ENCODE measurements at regions not wholly inside any gene's neighbourhood (a gene's known extent, or its start where the extent isn't known, plus 50 kb on each side); places are given as distances from the start of the nearest gene placed in this dataset.

- DNase-seq (ENCODE audit: low read depth in 2 of 3, low spot score in 2 of 3), result no peak
Observed at GRCh38 chr13:22690756-22691155, 490.0 kb upstream of the SGCG start.

GRCh38 chr13:22693691-22694090 is 487.1 kb upstream of the SGCG start:
- DNase-seq (ENCODE audit: low read depth in 2 of 3, low spot score in 2 of 3), result no peak

- no peak for DNase-seq (ENCODE audit: low read depth in 2 of 3, low spot score in 2 of 3)
Observed at GRCh38 chr13:22696433-22696832, 484.3 kb upstream of the SGCG start.

GRCh38 chr13:22698467-22698866 is 482.3 kb upstream of the SGCG start:
- no peak for DNase-seq (ENCODE audit: low read depth in 2 of 3, low spot score in 2 of 3)

GRCh38 chr13:22700246-22700887 is 480.4 kb upstream of the SGCG start:
- no peak for DNase-seq (ENCODE audit: low read depth in 2 of 3, low spot score in 2 of 3)

- DNase-seq (ENCODE audit: low read depth in 2 of 3, low spot score in 2 of 3), result no peak
Observed at GRCh38 chr13:22703601-22704209, 477.1 kb upstream of the SGCG start.

- DNase-seq (ENCODE audit: low read depth in 2 of 3, low spot score in 2 of 3), result no peak
Observed at GRCh38 chr13:22707946-22708345, 472.8 kb upstream of the SGCG start.

- no peak for DNase-seq (ENCODE audit: low read depth in 2 of 3, low spot score in 2 of 3)
Observed at GRCh38 chr13:22717036-22717435, 463.7 kb upstream of the SGCG start.

- DNase-seq (ENCODE audit: low read depth in 2 of 3, low spot score in 2 of 3), result no peak
Observed at GRCh38 chr13:22726726-22727125, 454.1 kb upstream of the SGCG start.

- DNase-seq (ENCODE audit: low read depth in 2 of 3, low spot score in 2 of 3), result no peak
Observed at GRCh38 chr13:22735011-22735995, 445.5 kb upstream of the SGCG start.

- DNase-seq (ENCODE audit: low read depth in 2 of 3, low spot score in 2 of 3), result no peak
Observed at GRCh38 chr13:22736084-22736767, 444.6 kb upstream of the SGCG start.

- DNase-seq (ENCODE audit: low read depth in 2 of 3, low spot score in 2 of 3), result no peak
Observed at GRCh38 chr13:22736768-22737092, 444.0 kb upstream of the SGCG start.

GRCh38 chr13:22738357-22738756 is 442.4 kb upstream of the SGCG start:
- no peak for DNase-seq (ENCODE audit: low read depth in 2 of 3, low spot score in 2 of 3)

- DNase-seq (ENCODE audit: low read depth in 2 of 3, low spot score in 2 of 3), result no peak
Observed at GRCh38 chr13:22740264-22740663, 440.5 kb upstream of the SGCG start.

GRCh38 chr13:22744688-22745452 is 435.9 kb upstream of the SGCG start:
- no peak for DNase-seq (ENCODE audit: low read depth in 2 of 3, low spot score in 2 of 3)

GRCh38 chr13:22748866-22749577 is 431.8 kb upstream of the SGCG start:
- no peak for DNase-seq (ENCODE audit: low read depth in 2 of 3, low spot score in 2 of 3)

- DNase-seq (ENCODE audit: low read depth in 2 of 3, low spot score in 2 of 3), result no peak
Observed at GRCh38 chr13:22749626-22750025, 431.2 kb upstream of the SGCG start.

- peak in 2 of 3 donors; percentile 0 to 1 for DNase-seq (ENCODE audit: low read depth in 2 of 3, low spot score in 2 of 3)
Observed at GRCh38 chr13:22757530-22758120, 423.2 kb upstream of the SGCG start.

- DNase-seq (ENCODE audit: low read depth in 2 of 3, low spot score in 2 of 3), result no peak
Observed at GRCh38 chr13:22758245-22758644, 422.5 kb upstream of the SGCG start.
